ENCODE measurements at regions not wholly inside any gene's neighbourhood (a gene's known extent, or its start where the extent isn't known, plus 50 kb on each side); places are given as distances from the start of the nearest gene placed in this dataset.

GRCh38 chr13:111397202-111397880, 76.9 kb downstream of the TEX29 start:
- H4K20me1 ChIP-seq (ENCODE audit: insufficient read depth, low read length) = no peaks in the 10 kb centered on the region
- no peak overlapping the region for H3K9ac ChIP-seq (ENCODE audit: low read length)
- H3K9me2 ChIP-seq (replicated peaks; ENCODE audit: insufficient read depth, low read length) = no peaks in the 10 kb centered on the region
- no peaks in the 10 kb centered on the region for H3K27me3 ChIP-seq (replicated peaks; ENCODE audit: insufficient read depth, low read length)
- H3K4me3 ChIP-seq (ENCODE audit: low read length) = no peak overlapping the region
- H3K4me1 ChIP-seq (ENCODE audit: low read length) = no peaks in the 10 kb centered on the region
- H3K9me3 ChIP-seq (replicated peaks; ENCODE audit: insufficient read depth, low read length) = no peaks in the 10 kb centered on the region
- no peak overlapping the region for H2AFZ ChIP-seq (ENCODE audit: low read length)
- H3K36me3 ChIP-seq (replicated peaks; ENCODE audit: insufficient read depth, low read length) = no peaks in the 10 kb centered on the region
- H3K4me2 ChIP-seq (ENCODE audit: low read depth, low read length) = no peak overlapping the region
- no peak overlapping the region for H3K27ac ChIP-seq (ENCODE audit: low read length)
- peaks cover 65% of the 10 kb centered on the region for H3K79me2 ChIP-seq (ENCODE audit: low read length)
- H3F3A ChIP-seq (ENCODE audit: insufficient read depth, low read length) = no peaks in the 10 kb centered on the region
- TF ChIP-seq EZH2 (optimal IDR thresholded peaks at IDR 0.05; ENCODE audit: low read depth, low read length) = no peak
- DNase-seq = no peak

DNA sequence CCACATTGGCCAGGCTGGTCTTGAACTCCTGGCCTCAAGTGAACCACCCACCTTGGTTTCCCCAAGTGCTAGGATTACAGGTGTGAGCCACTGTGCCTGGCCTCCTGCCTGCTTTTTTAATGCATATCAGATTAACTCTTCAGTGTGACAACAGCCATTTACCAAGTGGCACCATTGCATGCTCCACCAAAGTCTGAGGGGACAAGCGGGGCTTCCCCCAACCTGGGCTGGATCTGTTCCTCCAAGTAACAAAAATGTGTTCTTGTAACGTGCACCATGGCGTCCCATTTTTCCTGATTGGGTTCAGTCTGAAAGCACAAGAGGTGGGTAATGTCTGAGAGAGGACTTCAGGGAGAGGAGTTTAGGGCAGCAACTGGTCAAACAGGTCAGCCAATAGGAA, 77.8 kb downstream of the TEX29 start:
- Histone ChIP-seq H3K4me2 (ENCODE audit: low read depth, low read length) (no peak overlapping the region), H3K27me3 (replicated peaks; ENCODE audit: insufficient read depth, low read length) (no peaks in the 10 kb centered on the region), H3K36me3 (replicated peaks; ENCODE audit: insufficient read depth, low read length) (no peaks in the 10 kb centered on the region), H3K9me3 (replicated peaks; ENCODE audit: insufficient read depth, low read length) (no peaks in the 10 kb centered on the region), H2AFZ (ENCODE audit: low read length) (no peak overlapping the region), H4K20me1 (ENCODE audit: insufficient read depth, low read length) (no peaks in the 10 kb centered on the region), H3K9ac (ENCODE audit: low read length) (no peak overlapping the region), H3F3A (ENCODE audit: insufficient read depth, low read length) (no peaks in the 10 kb centered on the region), H3K9me2 (replicated peaks; ENCODE audit: insufficient read depth, low read length) (no peaks in the 10 kb centered on the region), H3K79me2 (ENCODE audit: low read length) (peaks cover 65% of the 10 kb centered on the region), H3K27ac (ENCODE audit: low read length) (no peak overlapping the region), H3K4me3 (ENCODE audit: low read length) (no peak overlapping the region), H3K4me1 (ENCODE audit: low read length) (no peaks in the 10 kb centered on the region)
- no peak for DNase-seq
- TF ChIP-seq CTCF (IDR thresholded peaks at IDR 0.05; ENCODE audit: low read length) (no peak), EZH2 (optimal IDR thresholded peaks at IDR 0.05; ENCODE audit: low read depth, low read length) (no peak), EZH2phosphoT487 (IDR thresholded peaks at IDR 0.05; ENCODE audit: low read length) (no peak)

DNA sequence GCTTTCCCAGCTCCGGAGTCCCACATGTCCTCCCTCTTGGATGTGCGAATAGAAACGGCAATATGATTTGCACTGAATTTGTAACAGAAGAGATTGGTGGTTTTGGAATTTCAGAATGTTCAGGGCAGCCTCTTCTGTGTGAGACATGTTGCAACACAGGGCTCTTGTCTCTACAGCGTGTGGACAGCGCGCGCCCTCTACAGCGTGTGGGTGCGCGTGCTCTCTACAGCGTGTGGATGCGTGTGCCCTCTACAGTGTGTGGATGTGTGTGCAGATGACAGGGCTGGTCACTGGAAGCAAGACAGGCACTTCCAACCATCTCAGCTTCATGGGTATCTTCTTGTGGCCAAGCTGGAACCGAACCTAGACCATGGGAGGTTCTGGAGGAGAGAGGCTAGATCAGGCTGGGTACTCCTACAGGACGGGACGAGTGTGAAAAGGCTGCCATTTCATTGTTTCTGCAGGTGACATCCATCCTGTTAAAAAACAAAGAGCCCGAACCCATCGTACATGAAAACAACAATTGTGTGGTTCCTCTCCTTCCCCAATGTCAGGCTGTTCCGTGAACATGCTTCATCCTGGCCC, 78.4 kb downstream of the TEX29 start:
- Histone ChIP-seq H3K9ac (ENCODE audit: low read length) (no peak overlapping the region), H3K9me2 (replicated peaks; ENCODE audit: insufficient read depth, low read length) (no peaks in the 10 kb centered on the region), H3K27me3 (replicated peaks; ENCODE audit: insufficient read depth, low read length) (no peaks in the 10 kb centered on the region), H3K4me1 (ENCODE audit: low read length) (no peaks in the 10 kb centered on the region), H3K27ac (ENCODE audit: low read length) (no peak overlapping the region), H3K4me3 (ENCODE audit: low read length) (no peak overlapping the region), H3K79me2 (ENCODE audit: low read length) (peaks cover 65% of the 10 kb centered on the region), H3K9me3 (replicated peaks; ENCODE audit: insufficient read depth, low read length) (no peaks in the 10 kb centered on the region), H4K20me1 (ENCODE audit: insufficient read depth, low read length) (no peaks in the 10 kb centered on the region), H3K4me2 (ENCODE audit: low read depth, low read length) (no peak overlapping the region), H3F3A (ENCODE audit: insufficient read depth, low read length) (no peaks in the 10 kb centered on the region), H3K36me3 (replicated peaks; ENCODE audit: insufficient read depth, low read length) (no peaks in the 10 kb centered on the region), H2AFZ (ENCODE audit: low read length) (no peak overlapping the region)
- TF ChIP-seq EZH2phosphoT487 (IDR thresholded peaks at IDR 0.05; ENCODE audit: low read length) (no peak), EZH2 (optimal IDR thresholded peaks at IDR 0.05; ENCODE audit: low read depth, low read length) (no peak), CTCF (IDR thresholded peaks at IDR 0.05; ENCODE audit: low read length) (no peak)
- no peak for DNase-seq

DNA sequence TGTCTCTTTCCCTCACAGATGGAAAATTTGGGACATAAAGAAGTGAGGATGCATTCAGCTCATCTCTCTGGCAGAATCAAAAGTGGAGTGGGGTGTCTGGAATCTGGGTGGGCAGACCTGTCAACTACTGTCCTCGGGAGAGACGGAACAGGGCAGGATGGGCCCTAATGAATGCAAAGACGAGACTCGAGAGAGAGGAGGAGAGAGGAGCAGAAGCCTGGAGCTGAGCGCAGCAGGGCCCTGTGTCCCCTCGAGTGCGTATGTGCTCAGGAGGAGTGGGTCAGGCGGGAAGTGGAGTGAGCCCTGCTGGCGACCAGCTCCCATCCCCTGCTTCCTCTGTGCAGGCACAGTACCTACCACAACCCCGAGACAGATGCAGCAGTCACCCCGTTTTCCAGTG, 78.9 kb downstream of the TEX29 start:
- Histone ChIP-seq H3K4me1 (ENCODE audit: low read length) (no peaks in the 10 kb centered on the region), H3K4me3 (ENCODE audit: low read length) (no peak overlapping the region), H3F3A (ENCODE audit: insufficient read depth, low read length) (no peaks in the 10 kb centered on the region), H3K9me2 (replicated peaks; ENCODE audit: insufficient read depth, low read length) (no peaks in the 10 kb centered on the region), H3K79me2 (ENCODE audit: low read length) (peaks cover 64% of the 10 kb centered on the region), H3K9ac (ENCODE audit: low read length) (no peak overlapping the region), H3K27ac (ENCODE audit: low read length) (no peak overlapping the region), H2AFZ (ENCODE audit: low read length) (no peak overlapping the region), H3K27me3 (replicated peaks; ENCODE audit: insufficient read depth, low read length) (no peaks in the 10 kb centered on the region), H4K20me1 (ENCODE audit: insufficient read depth, low read length) (no peaks in the 10 kb centered on the region), H3K4me2 (ENCODE audit: low read depth, low read length) (no peak overlapping the region), H3K9me3 (replicated peaks; ENCODE audit: insufficient read depth, low read length) (no peaks in the 10 kb centered on the region), H3K36me3 (replicated peaks; ENCODE audit: insufficient read depth, low read length) (no peaks in the 10 kb centered on the region)
- TF ChIP-seq EZH2phosphoT487 (IDR thresholded peaks at IDR 0.05; ENCODE audit: low read length) (no peak), EZH2 (optimal IDR thresholded peaks at IDR 0.05; ENCODE audit: low read depth, low read length) (no peak), CTCF (IDR thresholded peaks at IDR 0.05; ENCODE audit: low read length) (no peak)
- no peak for DNase-seq
